Ascending aorta (tissue), 2 donors: ENCODE measurements at regions not wholly inside any gene's neighbourhood (a gene's known extent, or its start where the extent isn't known, plus 50 kb on each side); places are given as distances from the start of the nearest gene placed in this dataset.
A peak's percentile ranks its signal among the peaks of the same experiment; 100 is the strongest.

Source experiments
- DNase-seq, 2 donors: peaks; one replicate each; pipeline ENCODE4 v3.0.0-alpha.2; 2019; ENCODE audit warnings: low spot score in 2 of 2
- H3K27ac ChIP-seq, 2 donors: fragments of 200-600 bp; sonication (generic); one replicate each; pipeline ENCODE4 v1.5.1; 2016 to 2017; ENCODE audit warnings: mild to moderate bottlenecking in 1 of 2
- H3K27me3 ChIP-seq: fragments of 200-600 bp; sonication (generic); one replicate; pipeline ENCODE4 v1.5.1; 2017
- H3K36me3 ChIP-seq, 2 donors: fragments of 200-600 bp; sonication (generic); one replicate each; pipeline ENCODE4 v1.5.1; 2016
- H3K4me1 ChIP-seq, 2 donors: fragments of 200-600 bp; sonication (generic); one replicate each; pipeline ENCODE4 v1.5.1; 2016 to 2017; ENCODE audit warnings: mild to moderate bottlenecking in 1 of 2
- H3K4me3 ChIP-seq, 2 donors: fragments of 200-600 bp; sonication (generic); one replicate each; pipeline ENCODE4 v1.5.1; 2016 to 2017; ENCODE audit warnings: mild to moderate bottlenecking in 1 of 2
- H3K9me3 ChIP-seq, 2 donors: fragments of 200-600 bp; sonication (generic); one replicate each; pipeline ENCODE4 v1.5.1; 2016
- intact Hi-C: fragments of 100-400 bp; cut with DNase I; formaldehyde crosslinking; loops from one replicate; pipeline ENCODE4 v1.15.1; 2023
- TF ChIP-seq, protein P1 (sequence below), 3 experiments: fragments of 200-600 bp in 2 of 3; fragments of 450-650 bp in 1 of 3; sonication (generic) in 2 of 3; IDR thresholded peaks; one replicate each; pipeline ENCODE4 v1.5.1; 2016 to 2019; ENCODE audit warnings: antibody characterized with exemption in 3 of 3, mild to moderate bottlenecking in 1 of 3, moderate library complexity in 1 of 3

- TF ChIP-seq, protein P1, sequence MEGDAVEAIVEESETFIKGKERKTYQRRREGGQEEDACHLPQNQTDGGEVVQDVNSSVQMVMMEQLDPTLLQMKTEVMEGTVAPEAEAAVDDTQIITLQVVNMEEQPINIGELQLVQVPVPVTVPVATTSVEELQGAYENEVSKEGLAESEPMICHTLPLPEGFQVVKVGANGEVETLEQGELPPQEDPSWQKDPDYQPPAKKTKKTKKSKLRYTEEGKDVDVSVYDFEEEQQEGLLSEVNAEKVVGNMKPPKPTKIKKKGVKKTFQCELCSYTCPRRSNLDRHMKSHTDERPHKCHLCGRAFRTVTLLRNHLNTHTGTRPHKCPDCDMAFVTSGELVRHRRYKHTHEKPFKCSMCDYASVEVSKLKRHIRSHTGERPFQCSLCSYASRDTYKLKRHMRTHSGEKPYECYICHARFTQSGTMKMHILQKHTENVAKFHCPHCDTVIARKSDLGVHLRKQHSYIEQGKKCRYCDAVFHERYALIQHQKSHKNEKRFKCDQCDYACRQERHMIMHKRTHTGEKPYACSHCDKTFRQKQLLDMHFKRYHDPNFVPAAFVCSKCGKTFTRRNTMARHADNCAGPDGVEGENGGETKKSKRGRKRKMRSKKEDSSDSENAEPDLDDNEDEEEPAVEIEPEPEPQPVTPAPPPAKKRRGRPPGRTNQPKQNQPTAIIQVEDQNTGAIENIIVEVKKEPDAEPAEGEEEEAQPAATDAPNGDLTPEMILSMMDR (IDR thresholded peaks at IDR 0.05), result no peak
- Histone ChIP-seq H3K9me3 (no peaks in the 10 kb centered on the region), H3K4me3 (no peak overlapping the region), H3K36me3 (no peaks in the 10 kb centered on the region), H3K27me3 (no peaks in the 10 kb centered on the region), H3K27ac (peak overlapping the region; percentile 31 to 58), H3K4me1 (peaks cover 0 to 6% of the 10 kb centered on the region in 2 donors)
- intact Hi-C loops, result no loop called here
- DNase-seq, result no peak
Measured at GRCh38 chr15:35973029-35973428, 427.1 kb upstream of the DPH6 start.

DNA sequence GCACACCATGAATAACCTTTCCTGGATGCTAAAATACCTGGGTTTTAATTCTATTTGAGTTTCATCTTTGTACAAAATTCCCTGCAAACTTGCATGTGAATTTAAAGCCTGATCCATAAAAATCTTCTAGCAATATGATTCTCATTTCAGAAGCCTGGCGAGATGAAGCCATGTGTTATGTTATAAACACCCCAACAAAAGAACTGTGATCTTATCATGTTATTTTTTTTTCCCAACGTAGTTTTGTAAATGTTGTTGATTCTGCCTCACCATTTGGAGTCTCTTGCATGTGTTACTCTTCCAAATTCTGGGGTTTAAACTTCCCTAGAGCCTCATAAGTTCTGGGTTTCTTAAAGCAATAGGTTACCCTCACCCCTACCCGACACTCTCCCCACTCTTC lies 428.1 kb upstream of the DPH6 start:
- TF ChIP-seq, protein P1 (IDR thresholded peaks at IDR 0.05), result no peak
- no peaks in the 10 kb centered on the region for H3K9me3 ChIP-seq
- intact Hi-C loops, result no loop called here

DNA sequence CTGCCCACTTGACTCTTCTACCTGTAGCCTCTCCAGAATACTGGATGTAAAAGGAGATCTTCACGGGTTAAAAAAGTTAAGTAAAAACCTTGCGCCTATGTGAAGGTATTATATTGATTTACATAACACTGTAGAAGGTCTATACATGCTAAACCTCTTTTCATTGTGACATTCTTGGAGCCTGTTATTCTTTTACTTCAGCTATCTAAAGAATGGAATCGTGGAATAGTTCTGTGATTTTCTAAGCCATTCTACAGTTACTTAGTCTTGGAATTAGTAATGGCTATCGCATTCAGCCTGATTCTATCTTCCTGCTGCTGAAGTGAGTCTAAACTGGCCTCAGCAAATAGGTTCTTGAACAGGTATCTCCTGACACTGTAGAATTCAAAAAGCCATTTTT lies 430.0 kb upstream of the DPH6 start:
- no peak for DNase-seq
- Histone ChIP-seq H3K27me3 (no peaks in the 10 kb centered on the region), H3K27ac (no peak overlapping the region), H3K36me3 (no peaks in the 10 kb centered on the region), H3K9me3 (no peaks in the 10 kb centered on the region), H3K4me3 (no peak overlapping the region), H3K4me1 (peaks cover 0 to 6% of the 10 kb centered on the region in 2 donors)
- TF ChIP-seq, protein P1 (IDR thresholded peaks at IDR 0.05), result no peak
- intact Hi-C loops, result no loop called here

More for the DNA sequence above, 428.1 kb upstream of the DPH6 start:
- Histone ChIP-seq H3K4me3 (no peak overlapping the region), H3K4me1 (peaks cover 0 to 6% of the 10 kb centered on the region in 2 donors), H3K36me3 (no peaks in the 10 kb centered on the region), H3K27me3 (no peaks in the 10 kb centered on the region), H3K27ac (peak overlapping the region in 1 of 2 donors; percentile 31)
- no peak for DNase-seq

DNA sequence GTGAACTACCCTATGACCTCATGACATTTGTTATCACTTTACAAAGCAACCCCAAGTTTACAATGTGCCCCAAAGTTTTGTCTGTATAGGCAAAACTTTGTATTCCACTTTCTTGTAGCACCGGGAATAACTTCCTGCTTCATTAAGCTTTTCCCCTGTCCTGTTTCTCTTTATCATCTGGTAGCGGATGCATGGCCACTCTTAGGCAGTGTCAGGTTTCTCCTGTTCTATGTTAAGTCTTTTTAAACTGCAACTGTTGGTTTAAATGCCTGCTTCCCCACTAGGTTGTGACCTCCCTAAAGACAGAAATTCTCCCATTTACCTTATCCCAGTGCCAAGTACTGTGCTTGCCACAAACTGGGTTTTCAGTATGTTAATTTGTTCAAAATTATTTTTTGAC lies 433.6 kb upstream of the DPH6 start:
- H3K9me3 ChIP-seq, result no peaks in the 10 kb centered on the region
- DNase-seq, result no peak
- H3K36me3 ChIP-seq, result no peaks in the 10 kb centered on the region
- intact Hi-C loops, result no loop called here
- TF ChIP-seq, protein P1 (IDR thresholded peaks at IDR 0.05), result no peak
- no peak overlapping the region for H3K4me3 ChIP-seq
- H3K27me3 ChIP-seq, result no peaks in the 10 kb centered on the region
- no peaks in the 10 kb centered on the region for H3K4me1 ChIP-seq
- no peak overlapping the region for H3K27ac ChIP-seq

GRCh38 chr15:35980719-35981118 lies 434.8 kb upstream of the DPH6 start:
- H3K9me3 ChIP-seq, result no peaks in the 10 kb centered on the region
- no peaks in the 10 kb centered on the region for H3K27me3 ChIP-seq
- H3K36me3 ChIP-seq, result no peaks in the 10 kb centered on the region
- TF ChIP-seq, protein P1 (IDR thresholded peaks at IDR 0.05), result no peak
- DNase-seq, result no peak
- H3K27ac ChIP-seq, result no peak overlapping the region
- no peak overlapping the region for H3K4me3 ChIP-seq
- H3K4me1 ChIP-seq, result peaks cover 0 to 5% of the 10 kb centered on the region in 2 donors
- intact Hi-C loops, result no loop called here

DNA sequence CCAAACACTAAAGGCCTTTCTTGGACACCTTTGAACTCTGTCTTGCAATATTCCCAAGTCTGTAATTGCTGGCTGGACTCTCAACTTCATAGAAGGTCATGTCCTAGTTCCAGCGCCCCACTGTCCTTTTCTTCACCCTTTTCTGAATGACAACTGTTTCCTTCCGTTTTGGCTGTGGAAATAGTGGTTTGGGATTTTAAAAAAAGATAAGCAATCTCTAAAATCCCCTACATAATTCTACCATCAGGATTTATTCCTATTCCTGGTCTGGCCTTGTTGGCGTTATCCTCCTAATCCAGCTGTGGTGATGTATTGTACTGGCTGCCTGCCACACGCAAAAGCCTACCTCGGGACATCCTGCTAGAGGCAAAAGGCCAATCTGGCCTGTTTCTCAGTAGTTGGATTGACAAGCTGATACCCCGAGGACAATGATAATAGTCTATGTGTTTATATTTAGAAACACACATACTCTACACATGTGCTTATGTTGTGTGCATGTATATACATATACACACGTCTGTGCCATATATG lies 440.3 kb upstream of the DPH6 start:
- Histone ChIP-seq H3K4me3 (no peak overlapping the region), H3K9me3 (no peaks in the 10 kb centered on the region), H3K36me3 (no peaks in the 10 kb centered on the region), H3K4me1 (peaks cover 0 to 16% of the 10 kb centered on the region in 2 donors), H3K27ac (peak overlapping the region; percentile 35 to 52), H3K27me3 (no peaks in the 10 kb centered on the region)
- DNase-seq, result no peak
- intact Hi-C loops, result no loop called here
- TF ChIP-seq, protein P1 (IDR thresholded peaks at IDR 0.05), result no peak
